NT2/D1 (cell line): ENCODE measurements at regions not wholly inside any gene's neighbourhood (a gene's known extent, or its start where the extent isn't known, plus 50 kb on each side); places are given as distances from the start of the nearest gene placed in this dataset.

Source experiments
- SUZ12 ChIP-seq: IDR thresholded peaks from 2 replicates; pipeline ENCODE4 v1.6.1; 2011; ENCODE audit not compliant: insufficient read length, insufficient read depth; ENCODE audit errors: extremely low read depth
- YY1 ChIP-seq: IDR thresholded peaks from 2 replicates; pipeline ENCODE4 v1.6.1; 2011; ENCODE audit not compliant: insufficient read length, insufficient read depth

DNA sequence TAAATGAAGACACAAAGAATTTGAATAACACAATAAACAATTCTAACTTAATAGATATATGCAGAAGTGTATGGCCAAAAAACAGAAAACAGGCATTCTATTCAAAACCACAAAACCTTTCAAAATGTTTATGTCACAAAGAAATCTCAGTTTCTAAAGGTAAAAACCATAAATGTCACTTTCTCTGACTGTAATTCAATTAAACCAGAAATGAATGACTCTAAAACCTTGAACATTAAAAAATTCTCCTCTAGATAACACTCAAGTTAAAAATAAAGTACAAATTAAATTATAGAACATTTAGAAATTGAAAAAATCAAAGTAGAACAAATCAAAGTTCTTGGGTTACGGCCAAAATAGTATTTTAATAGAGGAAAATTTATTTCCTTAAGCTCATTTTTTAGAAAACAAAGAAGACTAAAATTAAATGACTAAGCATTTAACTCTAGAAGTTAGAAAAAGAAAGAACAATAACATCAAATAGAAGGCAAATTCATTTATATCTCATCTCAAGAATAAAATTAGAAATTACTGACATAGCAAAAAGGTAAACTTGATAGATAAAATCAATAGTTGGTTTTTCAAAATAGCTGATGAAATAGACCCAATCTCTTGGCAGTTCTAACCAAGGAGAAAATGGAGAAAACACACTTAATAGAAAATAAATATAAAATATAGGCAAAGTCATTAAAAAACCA lies 198.8 kb downstream of the TEX36 start:
- TF ChIP-seq YY1 (no peak), SUZ12 (no peak)
